HL-60 (cell line): ENCODE measurements at regions not wholly inside any gene's neighbourhood (a gene's known extent, or its start where the extent isn't known, plus 50 kb on each side); places are given as distances from the start of the nearest gene placed in this dataset.

Source experiments
- CTCF ChIP-seq: IDR thresholded peaks from one replicate; pipeline ENCODE4 v1.5.1; 2011; ENCODE audit warnings: low read length, control low read depth, inconsistent platforms; ENCODE audit not compliant: insufficient read depth
- POLR2AphosphoS5 ChIP-seq: IDR thresholded peaks from 2 replicates; pipeline ENCODE4 v1.6.1; 2012; ENCODE audit warnings: low read depth

- TF ChIP-seq CTCF: no peak
- no peak for TF ChIP-seq POLR2AphosphoS5
These were observed 231.8 kb upstream of the AMIGO2 start for GRCh38 chr12:47311568-47311967.
